Esophagus squamous epithelium (tissue), 5 donors: ENCODE measurements at regions not wholly inside any gene's neighbourhood (a gene's known extent, or its start where the extent isn't known, plus 50 kb on each side); places are given as distances from the start of the nearest gene placed in this dataset.

Experiments
- DNase-seq: peaks from one replicate; lab custom pipeline; 2025; lab: John Stamatoyannopoulos, UW
- H3K27ac ChIP-seq, 4 donors: fragments of 200-600 bp; sonication (generic); one replicate each; pipeline ENCODE4 v1.5.1; 2016 to 2019; ENCODE audit warnings: mild to moderate bottlenecking in 1 of 4
- H3K27me3 ChIP-seq, 4 donors: fragments of 200-600 bp; sonication (generic); 1 replicate in 3 of 4; 2 replicates in 1 of 4; pipeline versions ENCODE4 v1.5.1 to v1.6.0; 2017 to 2021; ENCODE audit warnings: antibody characterized with exemption in 1 of 4
- H3K36me3 ChIP-seq, 3 donors: fragments of 200-600 bp; sonication (generic); one replicate each; pipeline ENCODE4 v1.5.1; 2016 to 2019
- H3K4me1 ChIP-seq, 3 donors: fragments of 200-600 bp; sonication (generic); one replicate each; pipeline ENCODE4 v1.5.1; 2017 to 2019
- H3K4me3 ChIP-seq, 4 donors: fragments of 200-600 bp; sonication (generic); 1 replicate in 3 of 4; 2 replicates in 1 of 4; pipeline ENCODE4 v1.5.1; 2016 to 2019; ENCODE audit warnings: mild to moderate bottlenecking in 2 of 4, moderate library complexity in 1 of 4
- H3K9me3 ChIP-seq, 3 donors: fragments of 200-600 bp; sonication (generic); one replicate each; pipeline ENCODE4 v1.5.1; 2016 to 2019
- POLR2A ChIP-seq, 4 donors: fragments of 450-650 bp; IDR thresholded peaks; one replicate each; pipeline ENCODE4 v1.6.1; 2017; ENCODE audit warnings: antibody characterized with exemption in 4 of 4, mild to moderate bottlenecking in 4 of 4, moderate library complexity in 3 of 4
- WGBS, 2 donors: methylation state at CpG; one replicate each; pipeline ENCODE4 v1.1.5; 2018; 5-methylcytosine and 5-hydroxymethylcytosine counted together
- intact Hi-C: fragments of 100-400 bp; cut with DNase I; formaldehyde crosslinking; loops from one replicate; pipeline ENCODE4 v1.15.0; 2022
- TF ChIP-seq, protein P1 (sequence below), 6 experiments: fragments of 450-650 bp in 4 of 6; fragments of 200-600 bp in 2 of 6; sonication (generic) in 2 of 6; IDR thresholded peaks; one replicate each; pipeline ENCODE4 v1.5.1; 2016 to 2019; ENCODE audit warnings: antibody characterized with exemption in 6 of 6, mild to moderate bottlenecking in 4 of 6, moderate library complexity in 4 of 6
- donor health status: DM: yes; HTN: yes; CAD: no.

DNA sequence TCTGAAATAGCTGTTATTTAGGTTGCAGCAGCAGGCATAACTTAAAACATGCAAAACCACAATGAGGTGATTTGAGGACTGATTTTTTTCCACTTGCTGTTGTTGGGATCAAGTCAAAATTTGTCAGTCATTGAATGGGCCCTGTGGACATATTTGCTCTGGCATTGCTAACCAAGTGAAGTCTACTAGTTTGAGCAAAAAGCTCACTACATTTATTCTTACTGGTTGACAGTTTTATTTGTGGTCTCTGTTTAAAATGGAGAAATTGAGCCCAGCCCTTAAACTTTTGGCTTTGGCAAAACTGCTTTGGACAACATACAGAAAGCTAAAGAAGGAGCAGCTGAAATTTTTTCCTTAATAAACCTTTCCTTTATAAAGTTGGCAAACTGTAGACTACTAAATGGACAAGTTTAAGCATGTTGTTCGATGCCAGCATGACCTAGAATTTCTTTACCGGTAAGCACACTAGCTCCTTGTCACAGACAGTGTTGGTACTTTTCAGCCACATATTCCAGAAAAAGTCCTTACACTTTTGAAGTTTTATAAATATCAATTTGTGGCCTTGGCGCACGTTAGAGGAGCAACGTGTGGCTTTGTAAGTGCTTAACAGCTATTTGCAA lies 234.6 kb downstream of the USP25 start:
- WGBS, 2 donors: 34 to 38% methylated on average over 5 of the region's 5 CpGs
- DNase-seq: no peak

DNA sequence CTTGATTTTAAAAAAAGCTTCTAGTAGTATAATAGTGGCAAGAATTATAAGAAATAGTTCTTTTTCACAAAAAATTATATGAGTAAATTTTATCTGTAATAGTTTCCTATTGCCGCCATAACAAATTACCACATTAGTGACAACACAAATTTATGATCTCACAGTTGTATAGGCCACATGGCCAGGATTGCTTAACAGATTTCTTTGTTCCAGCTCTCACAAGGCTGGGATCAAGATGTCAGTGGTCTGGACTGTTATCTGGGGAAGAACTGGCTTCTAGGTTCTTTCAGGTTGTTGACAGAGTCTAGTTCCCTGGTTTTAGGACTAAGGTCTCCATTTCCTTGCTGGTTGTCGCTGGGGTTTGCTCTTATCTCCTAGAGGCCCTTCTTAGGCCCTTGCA lies 236.4 kb downstream of the USP25 start:
- intact Hi-C loops: no loop called here
- no peak overlapping the region for H3K4me3 ChIP-seq
- WGBS, 2 donors: 58 to 63% methylated on average over 2 of the region's 2 CpGs
- no peak for DNase-seq
- peak overlapping the region in 3 of 4 donors; percentile 46 to 71 (median 46) for H3K27ac ChIP-seq
- H3K4me1 ChIP-seq: peaks cover 0 to 34% (median 20%) of the 10 kb centered on the region in 3 donors
- TF ChIP-seq POLR2A (IDR thresholded peaks at IDR 0.05): no peak
- TF ChIP-seq, protein P1, sequence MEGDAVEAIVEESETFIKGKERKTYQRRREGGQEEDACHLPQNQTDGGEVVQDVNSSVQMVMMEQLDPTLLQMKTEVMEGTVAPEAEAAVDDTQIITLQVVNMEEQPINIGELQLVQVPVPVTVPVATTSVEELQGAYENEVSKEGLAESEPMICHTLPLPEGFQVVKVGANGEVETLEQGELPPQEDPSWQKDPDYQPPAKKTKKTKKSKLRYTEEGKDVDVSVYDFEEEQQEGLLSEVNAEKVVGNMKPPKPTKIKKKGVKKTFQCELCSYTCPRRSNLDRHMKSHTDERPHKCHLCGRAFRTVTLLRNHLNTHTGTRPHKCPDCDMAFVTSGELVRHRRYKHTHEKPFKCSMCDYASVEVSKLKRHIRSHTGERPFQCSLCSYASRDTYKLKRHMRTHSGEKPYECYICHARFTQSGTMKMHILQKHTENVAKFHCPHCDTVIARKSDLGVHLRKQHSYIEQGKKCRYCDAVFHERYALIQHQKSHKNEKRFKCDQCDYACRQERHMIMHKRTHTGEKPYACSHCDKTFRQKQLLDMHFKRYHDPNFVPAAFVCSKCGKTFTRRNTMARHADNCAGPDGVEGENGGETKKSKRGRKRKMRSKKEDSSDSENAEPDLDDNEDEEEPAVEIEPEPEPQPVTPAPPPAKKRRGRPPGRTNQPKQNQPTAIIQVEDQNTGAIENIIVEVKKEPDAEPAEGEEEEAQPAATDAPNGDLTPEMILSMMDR (IDR thresholded peaks at IDR 0.05): no peak
- H3K27me3 ChIP-seq: no peaks in the 10 kb centered on the region
- no peaks in the 10 kb centered on the region for H3K9me3 ChIP-seq
- H3K36me3 ChIP-seq: no peaks in the 10 kb centered on the region

More for the DNA sequence above, 234.6 kb downstream of the USP25 start:
- H3K4me3 ChIP-seq: no peak overlapping the region
- H3K9me3 ChIP-seq: no peaks in the 10 kb centered on the region
- TF ChIP-seq, protein P1 (IDR thresholded peaks at IDR 0.05): no peak
- TF ChIP-seq POLR2A (IDR thresholded peaks at IDR 0.05): no peak
- H3K36me3 ChIP-seq: no peaks in the 10 kb centered on the region
- peaks cover 0 to 34% (median 20%) of the 10 kb centered on the region in 3 donors for H3K4me1 ChIP-seq
- peak overlapping the region in 3 of 4 donors; percentile 34 to 43 (median 36) for H3K27ac ChIP-seq
- intact Hi-C loops: no loop called here
- no peaks in the 10 kb centered on the region for H3K27me3 ChIP-seq

DNA sequence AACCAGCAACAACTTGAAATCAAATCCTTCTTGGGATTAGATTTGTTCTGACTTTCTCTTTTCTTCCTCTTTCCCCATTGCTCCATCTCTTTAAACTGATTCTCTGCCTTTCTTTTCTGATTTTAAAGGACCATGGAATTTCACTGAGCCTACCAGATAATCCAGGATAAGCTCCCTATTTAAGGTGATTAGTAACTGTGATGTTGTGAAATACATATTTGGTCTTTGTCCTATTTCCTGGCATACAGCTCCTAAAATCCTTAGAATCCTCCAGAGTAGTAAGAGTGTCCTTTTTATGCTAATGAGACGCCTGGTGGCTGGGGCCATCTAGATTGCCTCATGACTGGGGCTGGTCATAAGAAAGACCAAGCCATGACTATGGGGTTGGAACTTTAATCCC lies 236.9 kb downstream of the USP25 start:
- peak overlapping the region in 3 of 4 donors; percentile 46 to 71 (median 46) for H3K27ac ChIP-seq
- H3K4me3 ChIP-seq: no peak overlapping the region
- intact Hi-C loops: no loop called here
- no peak for TF ChIP-seq POLR2A (IDR thresholded peaks at IDR 0.05)
- TF ChIP-seq, protein P1 (IDR thresholded peaks at IDR 0.05): no peak
- no peak for DNase-seq
- H3K4me1 ChIP-seq: peaks cover 0 to 34% (median 20%) of the 10 kb centered on the region in 3 donors
- H3K9me3 ChIP-seq: no peaks in the 10 kb centered on the region
- no peaks in the 10 kb centered on the region for H3K36me3 ChIP-seq
- WGBS, 2 donors: 75 to 83% methylated on average over 1 of the region's 1 CpG
- no peaks in the 10 kb centered on the region for H3K27me3 ChIP-seq

DNA sequence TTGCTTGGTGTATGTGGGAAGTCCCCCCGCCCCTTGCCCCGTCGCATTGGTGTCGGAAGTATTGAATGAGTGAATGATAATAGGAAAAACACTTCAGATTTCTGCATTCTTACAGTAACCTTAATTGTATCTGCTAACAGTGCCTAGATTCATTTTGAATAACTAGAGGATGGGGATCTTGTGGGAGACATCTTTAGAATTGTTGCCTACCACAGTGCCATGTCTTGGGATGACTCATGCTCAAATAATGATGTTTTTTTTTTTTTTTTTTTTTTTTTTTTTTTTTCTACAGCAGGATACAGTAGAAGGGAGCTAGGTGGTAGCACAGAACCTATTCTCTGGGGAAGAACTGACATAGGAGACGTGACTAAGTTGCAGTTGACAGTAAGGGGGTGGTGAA lies 237.9 kb downstream of the USP25 start:
- 77 to 82% methylated on average over 5 of the region's 5 CpGs for WGBS, 2 donors

DNA sequence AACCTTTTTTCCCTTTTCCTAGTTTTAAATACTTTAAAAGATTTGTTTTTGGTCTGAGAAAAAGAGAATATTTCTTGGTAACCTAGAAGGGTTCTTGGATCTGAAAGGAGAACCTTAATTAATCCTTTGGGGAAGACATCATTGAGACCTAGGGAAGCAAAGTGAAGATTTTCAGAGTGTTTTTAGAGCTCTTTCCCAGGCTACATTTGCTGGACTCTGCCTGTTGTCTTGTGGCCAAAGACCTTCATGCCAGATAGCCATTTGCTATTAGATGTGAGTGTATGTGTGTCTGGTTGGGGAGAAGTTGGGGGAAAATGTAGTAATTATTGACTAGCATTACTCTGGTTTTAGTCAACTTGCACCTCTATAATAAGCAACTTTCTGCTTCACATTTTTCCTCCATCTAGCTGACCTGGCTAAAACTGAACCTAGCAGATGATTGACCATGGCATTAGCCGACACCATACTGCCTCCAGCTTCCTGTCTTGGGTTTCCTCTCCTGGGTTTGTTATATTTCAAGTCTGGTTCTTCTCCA lies 239.1 kb downstream of the USP25 start:
- no peak for DNase-seq
- intact Hi-C loops: no loop called here
- 79 to 100% methylated on average over 1 of the region's 1 CpG for WGBS, 2 donors
- H3K4me1 ChIP-seq: peaks cover 0 to 32% (median 20%) of the 10 kb centered on the region in 3 donors
- H3K27me3 ChIP-seq: no peaks in the 10 kb centered on the region
- no peak overlapping the region for H3K4me3 ChIP-seq
- H3K27ac ChIP-seq: no peak overlapping the region
- no peaks in the 10 kb centered on the region for H3K9me3 ChIP-seq
- TF ChIP-seq, protein P1 (IDR thresholded peaks at IDR 0.05): no peak
- no peak for TF ChIP-seq POLR2A (IDR thresholded peaks at IDR 0.05)
- H3K36me3 ChIP-seq: no peaks in the 10 kb centered on the region

More for the DNA sequence above, 237.9 kb downstream of the USP25 start:
- Histone ChIP-seq H3K4me1 (peaks cover 0 to 34% (median 20%) of the 10 kb centered on the region in 3 donors), H3K27me3 (no peaks in the 10 kb centered on the region), H3K27ac (no peak overlapping the region), H3K4me3 (no peak overlapping the region), H3K9me3 (no peaks in the 10 kb centered on the region), H3K36me3 (no peaks in the 10 kb centered on the region)
- no peak for TF ChIP-seq POLR2A (IDR thresholded peaks at IDR 0.05)
- TF ChIP-seq, protein P1 (IDR thresholded peaks at IDR 0.05): no peak
- intact Hi-C loops: no loop called here
- no peak for DNase-seq
